Mucosa of stomach (tissue), 1 donor: ENCODE measurements at regions not wholly inside any gene's neighbourhood (a gene's known extent, or its start where the extent isn't known, plus 50 kb on each side); places are given as distances from the start of the nearest gene placed in this dataset.

Experiments
- H3K27me3 ChIP-seq: one replicate; pipeline ENCODE4 v1.7.0; 2013; ENCODE audit warnings: mild to moderate bottlenecking, low read length; ENCODE audit not compliant: control insufficient read depth, insufficient read depth
- H3K36me3 ChIP-seq: one replicate; pipeline ENCODE4 v1.7.0; 2013; ENCODE audit warnings: low read length; ENCODE audit not compliant: control insufficient read depth, insufficient read depth
- H3K4me1 ChIP-seq: one replicate; pipeline ENCODE4 v1.7.0; 2013; ENCODE audit warnings: mild to moderate bottlenecking, low read length; ENCODE audit not compliant: control insufficient read depth, insufficient read depth
- H3K4me3 ChIP-seq: one replicate; pipeline ENCODE4 v1.7.0; 2013; ENCODE audit warnings: low read length
- H3K9ac ChIP-seq: one replicate; pipeline ENCODE4 v1.7.0; 2013; ENCODE audit warnings: mild to moderate bottlenecking, low read length, moderate library complexity
- H3K9me3 ChIP-seq: one replicate; pipeline ENCODE4 v1.7.0; 2013; ENCODE audit warnings: mild to moderate bottlenecking, low read length, moderate library complexity; ENCODE audit not compliant: control insufficient read depth
- donor health status: Pancreatic carcinoma.

GRCh38 chr2:145160855-145161254 is 640.9 kb upstream of the ZEB2 start:
- no peak overlapping the region for H3K9ac ChIP-seq
- peaks cover 19% of the 10 kb centered on the region for H3K4me1 ChIP-seq
- H3K36me3 ChIP-seq: no peaks in the 10 kb centered on the region
- no peak overlapping the region for H3K4me3 ChIP-seq
- no peaks in the 10 kb centered on the region for H3K27me3 ChIP-seq
- no peaks in the 10 kb centered on the region for H3K9me3 ChIP-seq

- H3K27me3 ChIP-seq: no peaks in the 10 kb centered on the region
- H3K36me3 ChIP-seq: no peaks in the 10 kb centered on the region
- H3K9me3 ChIP-seq: no peaks in the 10 kb centered on the region
Measured at GRCh38 chr2:145159676-145160075, 639.8 kb upstream of the ZEB2 start.

GRCh38 chr2:145157741-145158591 is 638.0 kb upstream of the ZEB2 start:
- Histone ChIP-seq H3K4me1 (peaks cover 19% of the 10 kb centered on the region), H3K4me3 (no peak overlapping the region), H3K9me3 (no peaks in the 10 kb centered on the region), H3K36me3 (no peaks in the 10 kb centered on the region), H3K27me3 (no peaks in the 10 kb centered on the region), H3K9ac (no peak overlapping the region)

More at GRCh38 chr2:145159676-145160075, 639.8 kb upstream of the ZEB2 start:
- Histone ChIP-seq H3K4me1 (peaks cover 19% of the 10 kb centered on the region), H3K4me3 (no peak overlapping the region), H3K9ac (no peak overlapping the region)

GRCh38 chr2:145157036-145157675 is 637.2 kb upstream of the ZEB2 start:
- no peaks in the 10 kb centered on the region for H3K36me3 ChIP-seq

GRCh38 chr2:145156199-145156598 is 636.3 kb upstream of the ZEB2 start:
- Histone ChIP-seq H3K9me3 (no peaks in the 10 kb centered on the region), H3K4me1 (peaks cover 19% of the 10 kb centered on the region), H3K4me3 (no peak overlapping the region), H3K27me3 (no peaks in the 10 kb centered on the region), H3K36me3 (no peaks in the 10 kb centered on the region), H3K9ac (no peak overlapping the region)

More at GRCh38 chr2:145157036-145157675, 637.2 kb upstream of the ZEB2 start:
- Histone ChIP-seq H3K27me3 (no peaks in the 10 kb centered on the region), H3K9me3 (no peaks in the 10 kb centered on the region), H3K4me3 (no peak overlapping the region), H3K4me1 (peaks cover 19% of the 10 kb centered on the region), H3K9ac (no peak overlapping the region)

- no peak overlapping the region for H3K9ac ChIP-seq
Measured at GRCh38 chr2:145155196-145155595, 635.3 kb upstream of the ZEB2 start.

GRCh38 chr2:145154731-145155130 is 634.8 kb upstream of the ZEB2 start:
- H3K9me3 ChIP-seq: no peaks in the 10 kb centered on the region
- H3K36me3 ChIP-seq: no peaks in the 10 kb centered on the region
- H3K27me3 ChIP-seq: no peaks in the 10 kb centered on the region

More at GRCh38 chr2:145155196-145155595, 635.3 kb upstream of the ZEB2 start:
- Histone ChIP-seq H3K27me3 (no peaks in the 10 kb centered on the region), H3K9me3 (no peaks in the 10 kb centered on the region), H3K36me3 (no peaks in the 10 kb centered on the region), H3K4me3 (no peak overlapping the region), H3K4me1 (peaks cover 19% of the 10 kb centered on the region)

GRCh38 chr2:145146691-145147090 is 626.8 kb upstream of the ZEB2 start:
- Histone ChIP-seq H3K36me3 (no peaks in the 10 kb centered on the region), H3K4me1 (no peaks in the 10 kb centered on the region), H3K9ac (no peak overlapping the region), H3K4me3 (no peak overlapping the region), H3K27me3 (no peaks in the 10 kb centered on the region), H3K9me3 (no peaks in the 10 kb centered on the region)

More at GRCh38 chr2:145154731-145155130, 634.8 kb upstream of the ZEB2 start:
- H3K4me1 ChIP-seq: peaks cover 17% of the 10 kb centered on the region
- H3K9ac ChIP-seq: no peak overlapping the region
- no peak overlapping the region for H3K4me3 ChIP-seq

- Histone ChIP-seq H3K9ac (no peak overlapping the region), H3K9me3 (no peaks in the 10 kb centered on the region), H3K4me1 (no peaks in the 10 kb centered on the region), H3K4me3 (no peak overlapping the region), H3K27me3 (no peaks in the 10 kb centered on the region), H3K36me3 (no peaks in the 10 kb centered on the region)
Measured at GRCh38 chr2:145144131-145144728, 624.3 kb upstream of the ZEB2 start.

GRCh38 chr2:145141981-145142380 is 622.1 kb upstream of the ZEB2 start:
- no peak overlapping the region for H3K4me3 ChIP-seq
- H3K27me3 ChIP-seq: no peaks in the 10 kb centered on the region
- H3K4me1 ChIP-seq: no peaks in the 10 kb centered on the region
- H3K36me3 ChIP-seq: no peaks in the 10 kb centered on the region
- H3K9ac ChIP-seq: no peak overlapping the region
- no peaks in the 10 kb centered on the region for H3K9me3 ChIP-seq

GRCh38 chr2:145140658-145141057 is 620.7 kb upstream of the ZEB2 start:
- Histone ChIP-seq H3K9ac (no peak overlapping the region), H3K27me3 (no peaks in the 10 kb centered on the region), H3K9me3 (no peaks in the 10 kb centered on the region), H3K4me1 (no peaks in the 10 kb centered on the region), H3K4me3 (no peak overlapping the region), H3K36me3 (no peaks in the 10 kb centered on the region)

GRCh38 chr2:145138626-145139025 is 618.7 kb upstream of the ZEB2 start:
- Histone ChIP-seq H3K27me3 (no peaks in the 10 kb centered on the region), H3K4me1 (no peaks in the 10 kb centered on the region), H3K4me3 (no peak overlapping the region), H3K36me3 (no peaks in the 10 kb centered on the region), H3K9ac (no peak overlapping the region), H3K9me3 (no peaks in the 10 kb centered on the region)
